ENCODE measurements at regions not wholly inside any gene's neighbourhood (a gene's known extent, or its start where the extent isn't known, plus 50 kb on each side); places are given as distances from the start of the nearest gene placed in this dataset.

GRCh38 chr3:150255413-150255812, 152.7 kb upstream of the TSC22D2 start:
- TF ChIP-seq EZH2 (IDR thresholded peaks at IDR 0.05; ENCODE audit: borderline replicate concordance, insufficient read depth, low read depth, low read length, poor library complexity, severe bottlenecking) (no peak), CTCF (IDR thresholded peaks at IDR 0.05) (no peak)
- Histone ChIP-seq H3K79me2 (ENCODE audit: control insufficient read depth, insufficient read depth, low read length) (no peaks in the 10 kb centered on the region), H3K9me3 (ENCODE audit: control extremely low read depth in 1 of 3, control insufficient read depth in 2 of 3, insufficient read depth in 1 of 3, low read length in 2 of 3) (no peaks in the 10 kb centered on the region), H3K27ac (ENCODE audit: low read length in 2 of 2) (no peak overlapping the region), H3K36me3 (replicated peaks in 1 of 2; ENCODE audit: control extremely low read depth in 1 of 2, control insufficient read depth in 1 of 2, extremely low read depth in 1 of 2, insufficient read depth in 2 of 2, low read length in 1 of 2) (no peaks in the 10 kb centered on the region), H4K20me1 (ENCODE audit: control insufficient read depth, insufficient read depth, low read length, poor library complexity, severe bottlenecking) (no peaks in the 10 kb centered on the region), H3K27me3 (replicated peaks in 1 of 4; ENCODE audit: control extremely low read depth in 1 of 4, control insufficient read depth in 3 of 4, insufficient read depth in 4 of 4, low read length in 3 of 4) (peaks cover 0 to 6% (median 0%) of the 10 kb centered on the region in 4 experiments), H3K4me1 (ENCODE audit: control insufficient read depth in 2 of 2, insufficient read depth in 2 of 2, low read length in 2 of 2) (no peaks in the 10 kb centered on the region), H2AFZ (ENCODE audit: insufficient read depth, low read depth, low read length, poor library complexity, severe bottlenecking) (no peak overlapping the region), H3K4me3 (ENCODE audit: control extremely low read depth in 1 of 5, extremely low read depth in 1 of 5, insufficient read depth in 1 of 5, low read depth in 2 of 5, low read length in 4 of 5) (no peak overlapping the region), H3K4me2 (replicated peaks; ENCODE audit: low read depth, low read length, poor library complexity, severe bottlenecking) (no peak overlapping the region), H3K9ac (ENCODE audit: low read length) (no peak overlapping the region)
- WGBS (ENCODE audit: insufficient coverage) = 96% methylated on average over 3 of the region's 3 CpGs
- H3K9me3 Mint-ChIP-seq (ENCODE audit: insufficient read depth) = no peaks in the 10 kb centered on the region
- ATAC-seq (ENCODE audit: low read depth) (no peak), DNase-seq (no peak)
- H3K27ac Mint-ChIP-seq = no peak overlapping the region
- POLR2A ChIA-PET = no interaction called here
- CTCF ChIA-PET = no interaction called here
- peaks cover 27% of the 10 kb centered on the region for H3K27me3 Mint-ChIP-seq
- intact Hi-C loops (cut with micrococcal nuclease) = no loop called here
- no peak overlapping the region for H3K4me3 Mint-ChIP-seq
- H3K4me1 Mint-ChIP-seq = no peaks in the 10 kb centered on the region

DNA sequence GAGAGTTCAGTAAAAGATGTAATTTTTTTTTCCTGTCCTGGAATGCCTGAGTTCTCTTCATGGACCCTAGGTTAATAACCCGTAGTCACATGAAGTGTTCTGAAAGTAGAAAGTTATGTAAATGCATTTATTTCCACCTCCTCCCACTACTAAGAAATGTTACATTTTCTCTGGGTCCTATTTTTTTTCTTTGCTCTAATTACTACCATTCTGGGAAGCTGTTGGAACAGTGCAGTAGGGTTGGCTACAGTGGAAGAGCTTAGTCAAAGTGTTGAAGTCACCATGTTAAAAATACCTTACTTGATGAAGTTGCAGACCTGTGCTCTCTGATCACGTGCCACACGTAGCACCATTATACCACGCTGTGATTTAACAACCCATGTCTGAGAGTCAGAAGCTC, 153.8 kb upstream of the TSC22D2 start:
- CTCF ChIA-PET = no interaction called here
- H3K4me1 ChIP-seq (ENCODE audit: control insufficient read depth in 2 of 2, insufficient read depth in 2 of 2, low read length in 2 of 2) = no peaks in the 10 kb centered on the region
- H3K36me3 ChIP-seq (replicated peaks in 1 of 2; ENCODE audit: control extremely low read depth in 1 of 2, control insufficient read depth in 1 of 2, extremely low read depth in 1 of 2, insufficient read depth in 2 of 2, low read length in 1 of 2) = no peaks in the 10 kb centered on the region
- peaks cover 0 to 6% (median 0%) of the 10 kb centered on the region in 4 experiments for H3K27me3 ChIP-seq (replicated peaks in 1 of 4; ENCODE audit: control extremely low read depth in 1 of 4, control insufficient read depth in 3 of 4, insufficient read depth in 4 of 4, low read length in 3 of 4)
- DNase-seq (no peak), ATAC-seq (ENCODE audit: low read depth) (no peak)
- Mint-ChIP-seq H3K9me3 (ENCODE audit: insufficient read depth) (no peaks in the 10 kb centered on the region), H3K27ac (no peak overlapping the region), H3K4me3 (no peak overlapping the region), H3K4me1 (no peaks in the 10 kb centered on the region), H3K27me3 (peaks cover 33% of the 10 kb centered on the region)
- H3K9me3 ChIP-seq (ENCODE audit: control extremely low read depth in 1 of 3, control insufficient read depth in 2 of 3, insufficient read depth in 1 of 3, low read length in 2 of 3) = no peaks in the 10 kb centered on the region
- no peak overlapping the region for H3K4me3 ChIP-seq (ENCODE audit: control extremely low read depth in 1 of 5, extremely low read depth in 1 of 5, insufficient read depth in 1 of 5, low read depth in 2 of 5, low read length in 4 of 5)
- H3K4me2 ChIP-seq (replicated peaks; ENCODE audit: low read depth, low read length, poor library complexity, severe bottlenecking) = no peak overlapping the region
- no peak overlapping the region for H3K9ac ChIP-seq (ENCODE audit: low read length)
- 100% methylated on average over 3 of the region's 4 CpGs for WGBS (ENCODE audit: insufficient coverage)
- H4K20me1 ChIP-seq (ENCODE audit: control insufficient read depth, insufficient read depth, low read length, poor library complexity, severe bottlenecking) = no peaks in the 10 kb centered on the region
- H2AFZ ChIP-seq (ENCODE audit: insufficient read depth, low read depth, low read length, poor library complexity, severe bottlenecking) = no peak overlapping the region
- intact Hi-C loops (cut with micrococcal nuclease) = no loop called here
- H3K27ac ChIP-seq (ENCODE audit: low read length in 2 of 2) = no peak overlapping the region
- POLR2A ChIA-PET = no interaction called here
- no peaks in the 10 kb centered on the region for H3K79me2 ChIP-seq (ENCODE audit: control insufficient read depth, insufficient read depth, low read length)
- TF ChIP-seq CTCF (IDR thresholded peaks at IDR 0.05) (no peak), EZH2 (IDR thresholded peaks at IDR 0.05; ENCODE audit: borderline replicate concordance, insufficient read depth, low read depth, low read length, poor library complexity, severe bottlenecking) (no peak)
